PC-9 (cell line): ENCODE measurements at regions not wholly inside any gene's neighbourhood (a gene's known extent, or its start where the extent isn't known, plus 50 kb on each side); places are given as distances from the start of the nearest gene placed in this dataset.
"Not testable (repeated sequence)": the region's sequence is repeated elsewhere in the genome, so short reads cannot be mapped to it uniquely, and the experiment has no call there.

Experiments
- BruUV-seq: library from RNA; stranded (reverse); fragments of 400-500 nt; replicated peaks from 2 replicates; lab custom pipeline; 2021; lab: Mats Ljungman, UMichigan
- CTCF ChIA-PET: fragments of 300-600 bp; sonication (Branson Sonifier 250); formaldehyde crosslinking; loops from one replicate; lab custom pipeline; 2022; ENCODE audit warnings: antibody characterized with exemption; lab: Charles Lee
- POLR2A ChIA-PET: fragments of 300-600 bp; sonication (Branson Sonifier 250); formaldehyde crosslinking; loops from one replicate; lab custom pipeline; 2022; ENCODE audit warnings: antibody characterized with exemption; ENCODE audit not compliant: unreplicated experiment; lab: Charles Lee
- DNase-seq, 2 experiments: peaks; one replicate each; pipeline versions ENCODE4 v3.0.0 to v3.0.0-alpha.2; 2015 to 2022; ENCODE audit warnings: mixed read lengths in 1 of 2
- H2AFZ ChIP-seq: fragments of 200-600 bp; sonication (generic); 2 replicates; pipeline ENCODE4 v1.8.1; 2017; ENCODE audit warnings: antibody characterized with exemption
- H3F3A ChIP-seq: fragments of 200-600 bp; sonication (generic); 2 replicates; pipeline ENCODE4 v1.8.1; 2017; ENCODE audit warnings: antibody characterized with exemption, mild to moderate bottlenecking, low read depth; ENCODE audit not compliant: insufficient read depth
- H3K27ac ChIP-seq: fragments of 200-600 bp; sonication (generic); 2 replicates; pipeline ENCODE4 v1.6.1; 2016; ENCODE audit warnings: mixed run types
- H3K27me3 ChIP-seq: fragments of 200-600 bp; sonication (generic); 2 replicates; pipeline ENCODE4 v1.6.1; 2016; ENCODE audit warnings: low read depth, mixed run types; ENCODE audit not compliant: insufficient read depth
- H3K36me3 ChIP-seq: fragments of 200-600 bp; sonication (generic); 2 replicates; pipeline ENCODE4 v1.6.1; 2016; ENCODE audit warnings: low read depth, mixed run types
- H3K4me1 ChIP-seq: fragments of 200-600 bp; sonication (generic); replicated peaks from 2 replicates; pipeline ENCODE4 v1.6.1; 2016; ENCODE audit warnings: mixed run types; ENCODE audit not compliant: insufficient read depth
- H3K4me2 ChIP-seq: fragments of 200-600 bp; sonication (generic); 2 replicates; pipeline ENCODE4 v1.6.1; 2017; ENCODE audit warnings: mixed run types
- H3K4me3 ChIP-seq: fragments of 200-600 bp; sonication (generic); 2 replicates; pipeline ENCODE4 v1.6.1; 2016; ENCODE audit warnings: mixed run types
- H3K79me2 ChIP-seq: fragments of 200-600 bp; sonication (generic); 2 replicates; pipeline ENCODE4 v1.6.1; 2017; ENCODE audit warnings: low read depth, mixed run types
- H3K9me2 ChIP-seq: fragments of 200-600 bp; sonication (generic); 2 replicates; pipeline ENCODE4 v1.8.1; 2017; ENCODE audit warnings: mild to moderate bottlenecking; ENCODE audit not compliant: insufficient read depth
- H3K9me3 ChIP-seq: fragments of 200-600 bp; sonication (generic); 2 replicates; pipeline ENCODE4 v1.8.1; 2016; ENCODE audit warnings: low read depth; ENCODE audit not compliant: insufficient read depth
- H4K20me1 ChIP-seq: fragments of 200-600 bp; sonication (generic); 2 replicates; pipeline ENCODE4 v1.8.1; 2017; ENCODE audit not compliant: insufficient read depth
- EZH2 ChIP-seq: fragments of 200-600 bp; sonication (generic); IDR thresholded peaks from 2 replicates; pipeline ENCODE4 v1.8.0; 2017; ENCODE audit warnings: antibody characterized with exemption, low read depth
- intact Hi-C: fragments of 100-400 bp; cut with micrococcal nuclease; formaldehyde crosslinking; loops from one replicate; pipeline ENCODE4 v1.10.0; 2022; ENCODE audit not compliant: unreplicated experiment
- TF ChIP-seq, protein P1 (sequence below): fragments of 200-600 bp; sonication (generic); conservative IDR thresholded peaks from 2 replicates; pipeline ENCODE4 v1.6.1; 2017; ENCODE audit warnings: mixed run types, antibody characterized with exemption, mild to moderate bottlenecking, moderate library complexity

DNA sequence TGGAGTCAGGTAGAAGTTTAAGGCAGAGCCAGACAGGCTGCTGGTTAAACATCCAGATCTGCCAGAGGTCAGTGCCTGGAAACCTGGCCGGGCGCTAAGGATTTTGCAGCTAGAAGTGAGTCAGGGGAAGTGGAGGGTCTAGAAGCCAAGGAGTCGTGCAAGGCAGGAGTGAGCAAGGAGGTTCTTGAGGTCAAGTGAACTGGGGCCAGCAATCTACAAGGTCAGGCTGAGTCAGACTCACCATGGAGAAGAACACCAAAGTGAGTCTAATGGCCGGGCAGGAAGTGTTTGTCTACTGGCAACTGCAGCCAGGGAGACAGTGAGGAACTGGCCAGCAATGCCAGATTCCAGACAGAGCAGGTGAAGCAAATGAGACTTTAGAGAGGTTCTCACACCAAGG is 628.2 kb downstream of the ETNK1 start:
- Histone ChIP-seq H3K79me2 (no peaks in the 10 kb centered on the region), H3K36me3 (no peaks in the 10 kb centered on the region), H3F3A (no peaks in the 10 kb centered on the region), H3K9me3 (no peaks in the 10 kb centered on the region; the same call in none of the 2 replicates), H3K27ac (no peak overlapping the region), H3K4me3 (no peak overlapping the region), H3K4me1 (no peaks in the 10 kb centered on the region), H3K4me2 (no peak overlapping the region), H3K27me3 (no peaks in the 10 kb centered on the region), H4K20me1 (no peaks in the 10 kb centered on the region), H2AFZ (no peak overlapping the region), H3K9me2 (no peaks in the 10 kb centered on the region)
- CTCF ChIA-PET = no interaction called here
- POLR2A ChIA-PET = no interaction called here
- TF ChIP-seq, protein P1, sequence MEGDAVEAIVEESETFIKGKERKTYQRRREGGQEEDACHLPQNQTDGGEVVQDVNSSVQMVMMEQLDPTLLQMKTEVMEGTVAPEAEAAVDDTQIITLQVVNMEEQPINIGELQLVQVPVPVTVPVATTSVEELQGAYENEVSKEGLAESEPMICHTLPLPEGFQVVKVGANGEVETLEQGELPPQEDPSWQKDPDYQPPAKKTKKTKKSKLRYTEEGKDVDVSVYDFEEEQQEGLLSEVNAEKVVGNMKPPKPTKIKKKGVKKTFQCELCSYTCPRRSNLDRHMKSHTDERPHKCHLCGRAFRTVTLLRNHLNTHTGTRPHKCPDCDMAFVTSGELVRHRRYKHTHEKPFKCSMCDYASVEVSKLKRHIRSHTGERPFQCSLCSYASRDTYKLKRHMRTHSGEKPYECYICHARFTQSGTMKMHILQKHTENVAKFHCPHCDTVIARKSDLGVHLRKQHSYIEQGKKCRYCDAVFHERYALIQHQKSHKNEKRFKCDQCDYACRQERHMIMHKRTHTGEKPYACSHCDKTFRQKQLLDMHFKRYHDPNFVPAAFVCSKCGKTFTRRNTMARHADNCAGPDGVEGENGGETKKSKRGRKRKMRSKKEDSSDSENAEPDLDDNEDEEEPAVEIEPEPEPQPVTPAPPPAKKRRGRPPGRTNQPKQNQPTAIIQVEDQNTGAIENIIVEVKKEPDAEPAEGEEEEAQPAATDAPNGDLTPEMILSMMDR = no peak
- TF ChIP-seq EZH2 = no peak
- intact Hi-C loops = no loop called here
- BruUV-seq = no TSS peak
- no peak for DNase-seq

DNA sequence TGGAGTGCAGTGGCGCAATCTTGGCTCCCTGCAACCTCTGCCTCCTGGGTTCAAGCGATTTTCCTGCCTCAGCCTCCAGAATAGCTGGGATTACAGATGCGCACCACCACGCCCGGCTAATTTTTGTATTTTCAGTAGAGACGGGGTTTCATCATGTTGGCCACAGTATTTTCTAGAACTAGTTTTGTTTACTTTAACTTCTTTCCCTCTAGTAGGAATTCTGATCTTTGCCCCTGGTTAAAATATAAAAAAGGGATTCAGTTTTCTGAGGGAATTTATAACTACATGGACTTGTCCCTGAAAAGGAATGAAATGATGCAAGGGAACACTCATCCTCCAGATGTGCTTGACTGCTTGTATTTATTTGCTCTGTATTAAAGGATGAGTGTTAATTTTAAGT is 628.9 kb downstream of the ETNK1 start:
- intact Hi-C loops, H3K27ac ChIP-seq, H2AFZ ChIP-seq, BruUV-seq, H3F3A ChIP-seq, POLR2A ChIA-PET, H3K27me3 ChIP-seq, H3K36me3 ChIP-seq, H3K79me2 ChIP-seq, H3K4me2 ChIP-seq, CTCF ChIA-PET, H3K9me2 ChIP-seq, H4K20me1 ChIP-seq, H3K9me3 ChIP-seq, H3K4me3 ChIP-seq, DNase-seq, H3K4me1 ChIP-seq: not testable (repeated sequence)

DNA sequence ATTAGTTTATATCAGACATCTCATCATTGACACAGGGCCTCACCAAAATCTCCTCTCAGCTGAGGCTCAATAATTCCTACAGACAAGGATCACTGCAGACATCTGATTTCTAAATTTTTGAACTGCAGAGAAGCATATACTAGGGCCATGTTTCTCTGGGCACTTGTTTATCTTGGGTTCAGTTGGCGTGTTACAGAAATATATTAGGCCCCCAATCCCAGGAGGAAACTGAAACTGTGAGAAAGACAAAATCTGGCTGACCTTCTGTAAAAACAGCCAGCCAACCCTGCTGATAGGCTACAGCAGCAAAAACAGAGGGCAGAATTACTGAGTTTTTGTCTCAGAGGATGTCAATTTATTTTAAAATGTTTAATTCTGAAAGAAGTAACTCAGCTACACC is 634.6 kb downstream of the ETNK1 start:
- TF ChIP-seq, protein P1 = no peak
- no peak for TF ChIP-seq EZH2
- H3K27me3 ChIP-seq = no peaks in the 10 kb centered on the region
- no peak overlapping the region for H3K27ac ChIP-seq
- intact Hi-C loops = no loop called here
- BruUV-seq = no TSS peak
- no peaks in the 10 kb centered on the region for H3K9me2 ChIP-seq
- no peak overlapping the region for H2AFZ ChIP-seq
- H3K4me3 ChIP-seq = no peak overlapping the region
- H4K20me1 ChIP-seq = no peaks in the 10 kb centered on the region
- H3K4me1 ChIP-seq = no peaks in the 10 kb centered on the region
- H3F3A ChIP-seq = no peaks in the 10 kb centered on the region
- DNase-seq = no peak
- CTCF ChIA-PET = no interaction called here
- POLR2A ChIA-PET = no interaction called here
- H3K79me2 ChIP-seq = no peaks in the 10 kb centered on the region
- no peaks in the 10 kb centered on the region for H3K36me3 ChIP-seq
- no peaks in the 10 kb centered on the region for H3K9me3 ChIP-seq
- no peak overlapping the region for H3K4me2 ChIP-seq

DNA sequence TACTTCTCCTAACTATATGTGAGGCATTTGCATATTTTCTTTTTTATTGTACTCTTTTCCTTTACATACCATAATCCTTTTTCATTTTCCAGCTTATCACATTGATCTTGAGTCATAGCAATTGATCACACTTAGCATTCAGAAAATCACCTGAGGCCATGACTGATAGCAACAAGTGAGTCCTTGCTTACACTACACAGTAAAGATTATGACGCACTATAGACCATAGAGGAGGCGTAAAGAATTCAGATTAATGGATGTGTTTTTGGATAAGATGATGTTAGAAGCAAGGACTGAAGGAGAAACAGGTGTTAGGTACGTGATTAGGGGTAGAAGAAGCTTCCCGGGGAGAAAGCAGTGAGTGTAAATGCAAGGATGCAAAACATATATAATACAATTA is 637.7 kb downstream of the ETNK1 start:
- no TSS peak for BruUV-seq
- Histone ChIP-seq H3F3A (no peaks in the 10 kb centered on the region), H3K79me2 (no peaks in the 10 kb centered on the region), H2AFZ (no peak overlapping the region), H3K9me2 (no peaks in the 10 kb centered on the region), H3K36me3 (no peaks in the 10 kb centered on the region), H3K4me3 (no peak overlapping the region), H3K9me3 (no peaks in the 10 kb centered on the region), H3K4me1 (no peaks in the 10 kb centered on the region), H3K27ac (no peak overlapping the region), H3K4me2 (no peak overlapping the region), H3K27me3 (no peaks in the 10 kb centered on the region), H4K20me1 (no peaks in the 10 kb centered on the region; the same call in 1 of the 2 replicates)
- intact Hi-C loops = no loop called here
- CTCF ChIA-PET = no interaction called here
- no peak for DNase-seq
- POLR2A ChIA-PET = no interaction called here
- TF ChIP-seq, protein P1 = no peak
- no peak for TF ChIP-seq EZH2
